Inferior parietal cortex (tissue), 1 donor: ENCODE measurements at regions not wholly inside any gene's neighbourhood (a gene's known extent, or its start where the extent isn't known, plus 50 kb on each side); places are given as distances from the start of the nearest gene placed in this dataset.

Experiments
- DNase-seq: peaks from one replicate; pipeline ENCODE4 v3.0.0-alpha.2; 2016; ENCODE audit errors: extremely low spot score

DNA sequence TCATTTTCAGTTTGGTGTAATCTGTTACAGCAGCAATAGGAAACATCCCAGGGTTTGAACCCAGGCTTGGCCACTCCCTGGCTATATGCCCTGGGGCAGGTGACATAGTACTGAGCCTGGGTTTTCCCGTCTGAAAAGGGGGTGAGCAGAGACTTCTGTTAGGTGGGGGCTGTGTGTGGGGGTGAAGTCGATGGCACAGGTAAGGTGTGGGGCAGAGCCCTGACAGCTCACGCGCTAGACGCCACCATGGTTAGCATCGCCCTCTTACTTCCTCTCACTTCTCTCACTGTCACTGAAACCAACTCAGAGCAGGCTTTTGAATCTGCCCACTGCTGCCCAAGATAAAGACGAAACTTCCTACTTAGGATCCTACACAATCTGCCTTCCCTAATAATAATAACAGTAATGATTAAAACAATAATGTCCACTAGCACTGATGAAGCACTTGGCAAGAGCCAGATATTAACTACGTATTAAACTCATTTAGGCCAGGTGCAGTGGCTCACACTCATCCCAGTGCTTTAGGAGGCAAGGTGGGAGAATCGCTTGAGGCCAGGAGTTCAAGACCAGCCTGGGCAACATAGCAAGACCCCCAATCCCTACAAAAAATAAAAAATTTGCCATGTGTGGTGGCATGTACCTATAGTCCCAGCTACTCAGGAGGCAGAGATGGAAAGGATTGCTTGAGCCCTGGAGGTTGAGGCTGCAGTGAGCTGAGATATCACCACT lies 117.9 kb upstream of the PTPN1 start:
- DNase-seq = no peak

DNA sequence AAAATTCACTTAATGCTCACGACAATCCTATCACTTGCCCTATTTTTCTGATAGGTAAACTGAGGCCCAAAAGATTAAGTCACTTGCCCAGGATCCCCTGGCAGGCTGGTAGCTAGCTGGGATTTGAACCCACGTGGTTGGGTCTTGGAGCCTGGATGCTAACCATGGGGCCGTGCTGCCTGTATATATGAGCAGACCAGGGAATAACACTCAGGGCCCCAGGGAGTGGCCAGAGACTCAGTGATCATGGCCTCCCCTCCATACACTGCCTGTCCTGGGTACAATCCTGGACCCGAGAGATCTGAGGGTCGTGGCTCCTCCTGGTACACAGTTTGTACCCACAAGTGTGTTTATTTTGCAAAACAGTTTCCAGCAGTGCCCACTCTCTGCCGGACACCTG lies 116.9 kb upstream of the PTPN1 start:
- DNase-seq = no peak

DNA sequence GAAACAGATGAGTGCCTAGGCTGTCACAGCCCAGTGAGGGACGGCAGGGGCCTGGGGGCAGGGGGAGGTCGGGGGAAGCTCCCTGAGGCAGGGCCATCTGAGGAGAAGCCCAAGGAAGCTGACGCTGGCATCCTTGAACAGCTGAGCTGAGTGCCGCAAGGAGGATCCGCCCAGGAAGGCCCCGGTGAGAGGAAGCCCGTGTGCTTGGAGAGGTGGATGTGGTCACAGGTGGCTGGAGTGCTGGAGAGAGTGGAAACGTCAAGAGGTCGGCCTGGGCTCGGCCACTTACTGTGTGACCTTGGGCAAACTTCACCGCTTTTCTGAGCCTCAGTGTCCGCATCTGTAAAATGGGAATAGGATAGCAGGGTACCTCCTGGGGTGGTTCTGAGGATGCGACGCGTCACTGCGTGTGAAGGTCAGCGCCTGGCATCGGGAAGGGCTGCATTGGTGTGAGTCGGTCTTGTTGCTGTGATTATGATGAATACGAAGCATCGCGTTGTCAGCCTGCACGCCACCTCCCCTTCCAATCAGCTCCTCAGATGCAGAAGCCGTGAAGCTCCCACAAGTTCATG lies 116.1 kb upstream of the PTPN1 start:
- DNase-seq = no peak

DNA sequence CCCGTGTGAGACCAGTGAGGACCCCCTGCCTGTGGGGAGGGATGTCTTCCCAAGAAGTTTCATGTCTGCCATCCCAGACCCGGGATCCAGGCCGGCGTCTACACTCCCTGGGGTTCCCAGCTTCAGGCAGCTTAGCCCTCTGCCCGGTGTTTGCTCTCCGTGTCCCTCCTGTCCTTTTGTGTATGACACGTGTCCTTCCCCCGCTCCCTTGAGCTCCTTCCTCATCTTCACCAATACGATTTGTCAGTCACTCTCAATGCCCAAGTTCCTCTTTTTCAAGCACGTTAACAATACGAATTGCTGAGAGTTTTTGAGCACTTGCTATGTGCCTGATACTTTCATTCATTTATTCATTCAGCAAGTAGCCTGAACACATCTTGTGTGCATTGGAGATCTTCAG lies 115.6 kb upstream of the PTPN1 start:
- no peak for DNase-seq

DNA sequence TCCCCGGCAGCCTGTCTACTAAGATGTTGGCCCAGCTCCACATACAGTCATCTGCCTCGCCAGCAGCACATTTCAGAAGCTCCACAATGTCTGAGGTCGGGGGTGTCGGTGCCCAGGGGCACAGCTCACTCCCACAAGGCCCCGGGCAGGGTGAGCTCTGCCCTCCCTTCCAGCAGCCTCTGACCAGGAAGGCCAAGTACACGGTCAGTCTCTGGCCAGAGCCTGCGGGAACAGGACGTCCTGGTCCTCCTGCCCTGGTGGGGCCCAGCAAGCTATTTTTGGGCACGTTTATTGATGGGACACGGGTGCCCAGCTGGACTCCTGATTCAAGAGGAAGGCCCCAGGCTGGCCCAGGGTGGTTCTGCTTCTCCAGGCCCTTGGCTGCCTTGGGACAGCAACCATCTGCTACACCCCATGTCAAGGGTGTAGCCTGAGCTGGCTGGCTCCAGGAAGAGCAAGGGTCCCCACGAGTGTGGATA lies 114.9 kb upstream of the PTPN1 start:
- no peak for DNase-seq

DNA sequence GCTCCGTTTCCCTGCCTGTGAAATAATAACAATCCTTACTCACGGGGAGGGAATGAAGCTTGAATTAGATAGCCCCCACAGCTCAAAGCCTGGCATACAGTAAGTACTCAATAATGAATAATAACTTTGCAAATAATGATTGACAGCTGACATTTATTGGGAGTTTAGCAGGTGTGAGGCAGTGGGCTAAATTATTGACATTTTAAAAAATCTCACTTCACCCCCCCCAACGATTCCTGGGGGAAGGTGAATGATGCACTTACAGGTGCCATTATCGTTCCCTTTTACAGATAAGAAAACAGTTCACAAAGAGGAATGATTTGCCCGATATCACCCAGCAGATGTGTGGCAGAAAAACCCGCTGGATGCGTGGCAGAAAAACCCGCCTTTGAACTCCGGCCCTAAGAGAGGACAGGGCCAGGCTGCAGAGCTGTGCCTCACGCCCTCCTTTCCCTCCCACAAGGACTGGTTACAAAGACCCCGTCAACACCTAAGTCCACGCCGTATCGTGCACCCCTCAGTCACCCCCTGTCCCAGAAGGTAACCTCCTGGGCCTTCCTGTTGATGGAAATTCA lies 114.2 kb upstream of the PTPN1 start:
- no peak for DNase-seq

DNA sequence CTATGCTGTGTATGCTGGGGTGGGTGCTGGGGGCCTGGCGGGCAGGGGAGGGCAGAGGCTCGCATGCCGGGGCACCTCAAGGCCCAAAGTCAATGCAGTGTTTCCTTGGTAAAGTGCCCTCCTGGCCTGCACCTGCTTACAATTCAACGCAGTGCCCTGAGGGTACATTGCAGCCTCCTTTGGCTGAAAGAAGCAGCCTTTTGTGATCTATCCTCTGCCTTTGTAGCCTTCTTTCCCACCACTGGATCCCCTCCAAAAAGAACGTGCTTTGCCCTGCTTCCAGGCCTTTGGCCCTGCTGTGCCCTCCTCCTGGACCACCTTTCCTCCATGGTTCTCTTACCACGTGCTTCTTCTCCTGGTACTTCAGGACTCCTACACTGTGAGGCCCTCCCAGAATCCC lies 113.6 kb upstream of the PTPN1 start:
- DNase-seq = no peak

DNA sequence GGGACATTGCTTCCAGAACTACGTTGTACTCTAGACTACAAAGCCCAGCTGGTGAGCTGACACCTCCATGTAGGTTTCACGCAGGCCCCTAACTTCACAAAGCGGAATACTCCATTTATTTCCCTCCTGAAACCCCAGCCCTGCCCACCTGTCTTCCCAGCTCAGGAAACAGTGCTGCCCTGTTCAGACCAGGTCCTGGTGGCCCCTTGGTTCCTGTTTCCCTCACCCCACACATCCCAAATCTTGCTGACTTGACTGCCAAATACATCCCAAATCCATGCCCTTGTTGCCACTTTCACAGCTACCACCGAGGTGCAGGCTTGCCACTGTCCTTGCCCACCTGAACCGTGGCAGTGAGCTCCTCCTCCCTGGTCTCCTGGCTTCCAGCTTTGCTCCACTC lies 113.1 kb upstream of the PTPN1 start:
- DNase-seq = no peak

DNA sequence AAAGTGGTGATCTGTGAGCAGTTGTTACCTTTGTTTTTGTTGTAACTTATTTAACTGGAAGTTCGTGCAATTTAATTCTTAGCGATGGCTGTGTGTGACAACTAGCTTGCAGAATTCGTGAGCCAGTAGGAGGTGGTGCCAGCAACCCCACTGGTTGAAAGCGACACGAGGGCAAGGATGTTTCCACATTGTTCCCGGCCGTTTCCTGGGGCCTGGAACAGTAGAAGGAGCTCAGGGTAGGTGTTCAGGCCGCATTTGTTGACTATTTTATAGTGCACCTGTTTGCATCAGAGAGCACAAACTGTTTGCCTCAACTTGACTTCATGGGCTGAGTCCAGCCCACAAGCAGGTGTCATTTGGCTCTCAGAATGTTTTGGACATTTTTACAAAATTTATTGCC lies 112.1 kb upstream of the PTPN1 start:
- DNase-seq = no peak

DNA sequence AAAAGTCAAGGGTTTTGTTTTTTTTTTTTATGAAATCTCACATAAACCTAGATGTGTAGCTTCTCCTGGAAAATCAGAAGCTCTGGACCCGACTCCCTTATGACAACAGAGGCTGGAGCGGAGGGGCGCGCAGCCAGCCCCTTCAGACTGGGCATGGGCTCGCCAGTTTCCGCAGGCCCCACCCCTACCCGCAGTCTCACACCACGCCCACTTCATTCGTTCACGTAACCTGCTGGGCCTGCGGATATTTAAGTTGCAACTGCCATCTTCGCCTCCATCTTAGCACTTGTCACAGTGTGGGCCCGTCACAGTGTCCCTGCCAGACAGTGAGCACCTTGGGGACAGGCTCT lies 111.7 kb upstream of the PTPN1 start:
- no peak for DNase-seq

DNA sequence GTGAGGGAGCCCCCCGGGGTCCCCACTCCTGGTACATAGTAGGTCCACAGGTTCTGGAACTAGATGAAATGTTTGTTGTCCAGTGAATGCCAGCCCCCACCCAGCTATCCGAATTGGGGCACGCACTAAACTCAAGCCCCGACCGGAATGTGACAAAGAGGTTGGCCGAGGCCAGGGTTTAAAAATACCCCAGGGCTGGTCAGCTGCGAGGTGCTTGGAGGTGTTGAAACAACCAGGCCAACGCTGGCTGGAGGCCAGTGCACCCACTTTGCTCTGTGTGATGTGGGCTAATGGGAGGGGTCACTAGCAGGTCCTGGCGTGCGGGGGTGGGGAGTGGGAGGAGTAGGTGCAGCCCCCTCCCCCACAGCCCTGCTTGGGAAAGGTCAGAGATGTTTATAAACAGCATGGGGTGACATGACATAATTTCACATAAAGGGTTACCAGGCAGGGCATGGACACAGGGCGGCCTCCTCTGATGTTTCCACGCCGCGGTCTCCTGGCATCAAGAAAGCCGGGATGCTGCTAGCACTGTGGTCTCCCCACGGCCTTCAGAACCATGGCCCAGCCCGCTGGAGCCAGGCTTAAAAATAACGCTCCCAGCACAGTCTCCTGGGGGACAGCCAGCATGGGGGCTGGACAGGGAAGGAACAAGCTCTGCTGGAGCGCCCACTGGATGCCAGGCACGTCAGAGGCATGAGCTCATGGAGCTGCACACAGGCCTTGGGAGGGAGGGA lies 111.2 kb upstream of the PTPN1 start:
- DNase-seq = peak; percentile 51

DNA sequence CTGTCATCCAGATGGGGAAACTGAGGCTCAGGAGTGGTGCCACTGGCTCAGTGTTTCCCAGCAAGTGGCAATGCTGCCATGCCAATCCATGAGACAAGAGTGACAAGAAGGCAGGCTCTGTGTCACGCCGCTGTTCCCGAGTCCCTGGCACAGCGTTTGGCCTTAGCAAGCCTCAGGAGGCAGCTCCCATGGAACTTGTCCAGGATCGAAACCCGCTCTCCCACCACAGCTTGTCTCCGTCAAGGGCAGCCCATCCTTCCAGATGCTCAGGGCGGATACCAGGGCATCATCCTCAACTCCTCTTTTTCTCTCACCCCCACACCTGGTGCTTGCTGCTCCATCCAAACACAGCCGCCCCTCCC lies 110.6 kb upstream of the PTPN1 start:
- DNase-seq = no peak

DNA sequence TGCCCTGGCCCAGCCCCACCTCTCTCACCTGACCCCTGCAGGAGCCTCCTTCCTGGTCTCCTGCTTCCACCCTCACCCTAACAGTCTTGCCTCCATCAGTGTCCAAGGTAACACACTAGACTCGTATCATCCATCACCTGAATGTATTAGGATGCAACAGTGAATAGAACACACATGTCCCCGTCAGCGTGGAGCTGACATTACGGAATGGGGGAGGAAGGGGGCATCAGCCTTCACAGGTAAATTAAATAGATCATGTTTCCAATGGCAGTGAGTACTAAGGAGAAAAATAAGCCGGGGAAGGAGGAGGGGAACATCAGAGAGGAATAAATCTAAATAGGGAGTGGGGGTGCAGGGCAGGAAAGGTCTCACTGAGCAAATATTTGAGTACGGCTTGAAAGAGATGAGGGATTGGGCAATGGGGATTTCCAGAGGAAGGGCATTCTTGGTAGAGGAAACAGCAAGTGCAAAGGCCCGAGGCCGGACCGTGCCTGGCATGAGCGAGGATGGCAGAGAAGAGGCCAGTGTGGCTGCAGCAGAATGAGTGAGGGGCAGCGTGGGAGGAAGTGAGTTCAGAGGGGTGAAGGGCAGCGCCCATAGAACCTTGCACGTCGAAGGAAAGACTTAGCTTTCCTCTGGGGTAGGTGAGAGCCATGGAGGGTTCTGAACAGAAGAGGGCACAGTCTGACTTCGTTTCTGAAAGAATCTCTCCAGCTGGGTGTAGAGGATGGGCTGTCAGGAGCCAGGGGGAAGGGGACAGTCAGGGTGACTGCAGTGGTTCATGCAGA lies 110.1 kb upstream of the PTPN1 start:
- no peak for DNase-seq

DNA sequence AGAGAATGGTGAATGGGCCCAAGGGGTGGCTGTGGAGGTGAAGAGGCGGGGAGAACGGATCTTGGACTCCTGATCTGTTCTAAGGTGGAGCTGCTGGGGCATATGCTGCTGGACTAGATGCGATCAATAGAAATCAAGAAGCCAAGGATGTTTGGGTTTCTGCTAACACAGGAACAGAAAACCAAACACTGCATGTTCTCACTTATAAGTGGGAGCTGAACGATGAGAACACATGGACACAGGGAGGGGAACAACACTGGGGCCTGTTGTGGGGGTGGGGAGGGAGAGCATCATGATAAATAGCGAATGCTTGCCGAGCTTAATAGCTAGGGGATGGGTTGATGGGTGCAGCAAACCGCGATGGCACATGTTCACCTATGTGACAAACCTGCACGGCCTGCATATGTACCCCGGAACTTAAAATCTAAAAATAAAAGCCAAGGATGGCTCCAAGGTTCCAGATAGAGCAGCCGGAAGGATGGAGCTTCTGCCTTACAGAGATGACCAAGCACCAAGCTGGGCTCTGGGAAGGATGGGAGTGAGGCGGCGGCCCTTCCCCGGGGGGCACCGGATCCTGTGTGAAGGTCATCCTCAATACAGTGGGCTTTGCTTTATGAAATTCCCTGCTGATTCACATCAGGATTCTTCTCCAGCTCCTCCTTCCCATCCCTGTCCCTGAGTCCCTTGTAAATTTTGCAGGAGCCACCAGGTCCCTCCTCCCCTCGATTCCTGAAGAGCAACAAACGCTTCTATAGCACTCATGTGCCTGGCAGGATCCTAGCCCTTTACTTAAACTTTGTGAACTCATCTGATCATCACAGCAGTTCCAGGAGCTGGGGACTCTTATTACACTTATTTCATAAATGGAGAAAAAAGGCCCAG lies 109.2 kb upstream of the PTPN1 start:
- DNase-seq = no peak

DNA sequence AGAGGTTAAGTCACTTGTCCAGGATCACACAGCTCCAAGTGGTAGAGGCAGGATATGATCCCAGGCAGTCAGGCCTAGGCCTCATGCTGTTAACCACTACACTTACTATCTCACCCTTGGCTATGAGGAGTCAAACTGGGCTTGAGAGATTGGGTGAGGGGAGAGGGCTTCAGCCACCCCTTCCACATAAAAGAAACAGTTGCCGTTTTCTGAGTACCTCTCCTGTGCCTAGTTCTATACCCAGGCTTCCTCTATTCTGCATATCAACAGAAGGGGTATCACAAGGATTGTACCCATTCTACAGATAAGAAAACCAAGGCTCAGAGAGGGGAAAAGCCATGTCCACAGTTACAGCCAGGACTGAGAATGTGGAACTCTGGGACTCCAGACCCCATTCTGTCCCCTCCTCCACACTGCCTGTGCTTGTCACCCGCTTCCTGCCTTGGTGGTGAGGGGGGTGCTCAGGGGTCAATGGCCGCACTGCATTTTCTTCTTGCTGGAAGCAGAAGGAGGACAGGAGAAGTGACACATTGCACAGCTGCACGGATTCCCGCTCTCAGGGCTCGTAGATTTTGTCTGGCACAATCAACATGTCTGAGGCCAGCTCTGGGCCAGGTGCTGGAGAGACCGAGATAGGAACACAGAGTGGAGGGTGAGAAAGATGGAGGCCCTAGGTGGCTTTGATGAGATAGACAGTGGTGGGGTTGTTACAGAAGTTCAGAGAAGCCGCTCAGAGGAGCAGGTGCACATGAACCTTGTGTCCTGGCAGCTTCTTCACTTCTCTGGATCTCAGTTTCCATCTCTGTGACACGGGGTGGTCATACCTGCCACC lies 108.4 kb upstream of the PTPN1 start:
- no peak for DNase-seq

DNA sequence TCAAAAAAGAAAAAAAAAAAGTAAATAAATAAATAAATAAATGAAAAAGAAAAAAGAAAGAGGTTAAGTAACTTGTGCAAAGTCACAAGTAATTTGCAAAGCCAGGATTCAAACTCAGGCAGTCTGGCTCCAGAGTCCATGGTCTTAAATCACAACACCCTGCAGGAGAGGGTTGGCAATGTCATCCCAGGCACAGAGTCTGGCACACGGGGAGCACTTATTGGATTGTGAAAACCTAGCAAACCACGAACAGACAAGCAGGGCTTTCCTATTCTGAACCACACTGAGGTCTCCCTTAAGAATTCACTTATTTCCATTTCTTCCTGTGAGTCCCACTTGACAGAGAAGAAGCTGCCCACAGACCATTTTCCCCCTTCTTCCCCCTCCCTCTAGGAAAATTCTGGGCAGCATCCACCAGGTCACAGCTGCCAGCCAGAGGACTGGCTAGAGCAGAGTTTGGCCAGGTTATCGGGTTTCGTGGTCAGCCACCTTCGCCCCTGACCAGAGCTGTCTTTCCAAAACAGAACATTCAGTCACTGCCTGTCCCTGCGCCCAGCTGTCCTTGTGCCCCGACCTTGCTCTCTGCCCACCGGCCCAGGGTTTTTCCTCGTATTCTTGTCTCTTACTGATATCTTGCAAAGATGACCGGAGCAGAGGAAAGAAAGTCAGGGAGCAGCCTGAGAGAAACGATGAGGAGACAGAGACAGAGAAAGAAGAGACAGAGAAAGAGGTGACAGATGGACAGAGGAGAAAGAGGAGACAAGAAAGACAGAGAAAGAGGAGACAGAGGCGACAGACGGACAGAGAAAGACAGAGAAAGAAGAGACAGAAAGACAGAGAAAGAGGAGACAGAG lies 106.4 kb upstream of the PTPN1 start:
- DNase-seq = no peak

DNA sequence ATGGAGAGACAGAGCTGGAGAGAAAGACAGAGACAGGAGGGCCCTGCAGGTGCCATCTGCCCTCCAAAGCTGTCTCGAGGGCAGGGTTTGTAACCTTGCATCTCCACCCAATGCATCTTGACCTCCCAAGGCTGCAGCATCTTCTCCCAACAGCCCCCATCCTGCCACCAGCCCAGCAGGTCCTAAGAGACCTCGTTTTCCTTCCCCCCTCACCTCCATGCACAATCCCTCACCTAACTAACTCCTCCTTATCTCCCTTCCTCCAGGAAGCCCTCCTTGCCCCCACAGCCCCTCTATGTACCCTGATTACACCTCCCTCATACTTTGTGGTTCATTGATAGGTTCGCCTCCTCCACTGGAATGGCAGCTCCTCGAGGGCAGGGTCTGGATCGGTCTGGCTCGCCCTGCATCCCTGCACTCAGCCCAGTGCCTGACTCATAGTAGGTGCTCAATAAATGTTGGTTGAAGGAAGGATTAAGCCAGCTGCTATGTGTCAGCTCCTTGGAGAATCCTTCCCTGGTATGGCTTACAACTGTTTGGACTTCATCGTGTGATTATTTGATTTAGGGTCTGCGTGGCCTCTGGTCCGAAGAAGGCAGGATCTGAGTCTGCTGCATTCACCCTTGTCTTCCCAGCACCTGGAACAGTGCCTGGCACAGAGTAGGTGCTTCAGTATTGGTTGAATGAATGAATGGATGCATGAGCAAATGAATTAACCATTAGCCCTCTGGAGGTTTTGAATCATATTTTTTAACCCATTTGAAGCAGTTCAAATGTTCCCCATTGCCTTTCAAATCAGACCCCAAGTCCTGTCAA lies 105.6 kb upstream of the PTPN1 start:
- DNase-seq = no peak

DNA sequence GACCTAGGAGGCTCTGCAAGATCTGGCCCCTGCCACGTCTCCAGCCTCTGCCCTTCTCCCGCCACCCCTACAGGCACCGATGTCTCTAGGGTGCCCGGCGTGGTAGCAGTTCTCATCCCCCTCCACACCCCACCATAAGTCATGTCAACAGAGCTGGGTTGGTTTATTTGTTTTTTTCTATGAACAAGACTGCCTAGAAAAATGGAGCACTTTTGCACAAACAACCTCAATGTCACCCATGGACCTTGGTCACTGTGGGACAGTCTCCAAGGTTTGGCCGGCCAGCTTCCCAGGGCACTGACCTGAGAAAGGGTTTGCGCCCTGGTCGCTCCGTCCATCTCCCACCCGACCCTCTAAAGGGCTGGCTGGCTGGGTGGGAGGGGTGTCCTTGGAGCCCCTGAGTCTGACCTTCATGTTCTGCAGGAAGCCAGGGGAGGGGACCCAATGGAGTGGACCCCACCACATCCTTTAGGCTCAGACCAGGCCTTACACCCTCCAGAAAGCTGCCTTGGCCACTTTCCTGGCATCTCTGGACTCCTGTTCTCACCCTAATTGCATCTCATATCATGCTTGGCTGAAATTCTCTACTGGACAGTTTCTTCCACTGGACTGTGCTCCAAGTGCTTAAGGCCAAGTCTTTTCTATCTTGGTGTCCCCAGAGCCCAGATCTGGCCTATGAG lies 104.8 kb upstream of the PTPN1 start:
- no peak for DNase-seq
